K562 (cell line): ENCODE measurements at regions not wholly inside any gene's neighbourhood (a gene's known extent, or its start where the extent isn't known, plus 50 kb on each side); places are given as distances from the start of the nearest gene placed in this dataset.
A peak's percentile ranks its signal among the peaks of the same experiment; 100 is the strongest.

Source experiments
- ATAC-seq: fragments of 200-7000 bp; cut with Tn5 transposase; 3 replicates; pipeline ENCODE4 v1.9.1; 2020; ENCODE audit warnings: moderate library complexity
- BruUV-seq: library from RNA; stranded (reverse); fragments of 400-500 nt; replicated peaks from 2 replicates; lab custom pipeline; 2021; lab: Mats Ljungman, UMichigan
- CTCF ChIA-PET: fragments of 300-600 bp; formaldehyde crosslinking; extraction: SDS; loops from one replicate; lab custom pipeline; 2021; ENCODE audit warnings: low intra/inter-chr PET ratio; lab: Yijun Ruan, JAX
- POLR2A ChIA-PET: fragments of 300-600, 350-650 bp; sonication (Branson Sonifier 250); formaldehyde crosslinking; extraction: SDS; loops from one replicate; lab custom pipeline; 2021; ENCODE audit warnings: antibody characterized with exemption, inconsistent platforms; lab: Yijun Ruan, JAX
- DNase-seq, 4 experiments: peaks; one replicate each; pipeline versions ENCODE4 v3.0.0 to v3.0.0-alpha.2; 2011 to 2018; ENCODE audit warnings: low spot score in 3 of 4, mixed read lengths in 3 of 4; ENCODE audit errors: extremely low read depth in 1 of 4
- FAIRE-seq: peaks from 2 replicates; lab custom pipeline; 2011; peaks lifted over from hg19 to GRCh38; lab: Jason Lieb, UNC
- H2AFZ ChIP-seq: 2 replicates; pipeline ENCODE4 v1.6.0; 2011; ENCODE audit warnings: low read depth, low read length, control low read depth, inconsistent platforms
- H3K27ac ChIP-seq: fragments of 200-600 bp; 3 replicates; pipeline ENCODE4 v1.8.0; 2011; ENCODE audit warnings: low read depth, mild to moderate bottlenecking, control low read depth, inconsistent platforms, low read length, moderate library complexity, mixed read lengths; ENCODE audit errors: extremely low read depth
- H3K27me3 ChIP-seq, 2 experiments: fragments of 300-600 bp in 1 of 2; 2 replicates in 1 of 2; 3 replicates in 1 of 2; pipeline versions ENCODE4 v1.6.0 to v1.8.0; 2011; ENCODE audit warnings: inconsistent platforms in 2 of 2, low read length in 2 of 2, mild to moderate bottlenecking in 1 of 2, mixed read lengths in 1 of 2, moderate library complexity in 1 of 2; ENCODE audit not compliant: control insufficient read depth in 2 of 2, insufficient read depth in 2 of 2
- H3K36me3 ChIP-seq: fragments of 300-600 bp; 3 replicates; pipeline ENCODE4 v1.8.0; 2011; ENCODE audit warnings: mild to moderate bottlenecking, low read length, inconsistent platforms; ENCODE audit not compliant: control insufficient read depth, insufficient read depth
- H3K4me1 ChIP-seq, 2 experiments: fragments of 200-600 bp in 1 of 2; replicated peaks in 1 of 2; 2 replicates in 1 of 2; 3 replicates in 1 of 2; pipeline versions ENCODE4 v1.5.1 to v1.8.0; 2011; ENCODE audit warnings: inconsistent platforms in 2 of 2, low read length in 2 of 2, mild to moderate bottlenecking in 1 of 2, mixed read lengths in 1 of 2, moderate library complexity in 1 of 2; ENCODE audit not compliant: control insufficient read depth in 2 of 2, insufficient read depth in 2 of 2
- H3K4me2 ChIP-seq: 2 replicates; pipeline ENCODE4 v1.6.1; 2011; ENCODE audit warnings: low read length, control low read depth, inconsistent platforms, mixed read lengths; ENCODE audit not compliant: insufficient read depth
- H3K4me3 ChIP-seq: fragments of 200-600 bp; sonication (generic), shearing (Covaris generic); 2 replicates; pipeline ENCODE4 v1.5.1; 2016; ENCODE audit warnings: control low read depth, inconsistent platforms
- H3K79me2 ChIP-seq: fragments of 200-600 bp; 3 replicates; pipeline ENCODE4 v1.8.0; 2011; ENCODE audit warnings: low read length, inconsistent platforms; ENCODE audit not compliant: control insufficient read depth, insufficient read depth
- H3K9ac ChIP-seq, 2 experiments: 2 replicates each; pipeline versions ENCODE4 v1.6.0 to v1.6.1; 2011; ENCODE audit warnings: low read depth in 2 of 2, low read length in 2 of 2, control low read depth in 1 of 2, inconsistent platforms in 1 of 2, mild to moderate bottlenecking in 1 of 2, mixed read lengths in 1 of 2; ENCODE audit not compliant: insufficient read depth in 1 of 2
- H3K9me1 ChIP-seq: one replicate; pipeline ENCODE4 v1.6.0; 2011; ENCODE audit warnings: inconsistent platforms, mild to moderate bottlenecking, low read length, moderate library complexity; ENCODE audit not compliant: control insufficient read depth, insufficient read depth
- H3K9me3 ChIP-seq: replicated peaks from 2 replicates; pipeline ENCODE4 v1.5.1; 2011; ENCODE audit warnings: low read depth, low read length, inconsistent platforms; ENCODE audit not compliant: control insufficient read depth, insufficient read depth
- H4K20me1 ChIP-seq: replicated peaks from 2 replicates; pipeline ENCODE4 v1.6.1; 2011; ENCODE audit warnings: low read length, inconsistent platforms, mixed read lengths; ENCODE audit not compliant: control insufficient read depth, insufficient read depth
- CBX5 ChIP-seq: IDR thresholded peaks from 2 replicates; pipeline ENCODE4 v1.6.1; 2014; ENCODE audit warnings: low read depth, borderline replicate concordance
- CREM ChIP-seq: IDR thresholded peaks from 2 replicates; pipeline ENCODE4 v1.6.1; 2014; ENCODE audit warnings: antibody characterized with exemption, low read depth
- CXXC5 ChIP-seq: fragments of 250-450 bp; sonication (Bioruptor Pico); IDR thresholded peaks from 2 replicates; pipeline ENCODE4 v1.8.0; 2022; ENCODE audit warnings: inconsistent platforms, mild to moderate bottlenecking, moderate library complexity
- GABPB1 ChIP-seq: sonication (generic); formaldehyde crosslinking; IDR thresholded peaks from 2 replicates; pipeline ENCODE4 v1.8.0; 2022; ENCODE audit warnings: mild to moderate bottlenecking, missing genetic modification reagents
- GATAD2A ChIP-seq: fragments of 450-650 bp; IDR thresholded peaks from 2 replicates; pipeline ENCODE4 v1.6.1; 2017
- HCFC1 ChIP-seq: IDR thresholded peaks from 2 replicates; pipeline ENCODE4 v1.6.1; 2012; ENCODE audit warnings: low read depth, low read length, improper control_type of control experiment
- HDAC8 ChIP-seq: fragments of 450-650 bp; IDR thresholded peaks from 2 replicates; pipeline ENCODE4 v1.6.1; 2016; ENCODE audit warnings: mild to moderate bottlenecking, missing genetic modification characterization, moderate library complexity, missing compliant biosample characterization
- NBN ChIP-seq: fragments of 450-650 bp; IDR thresholded peaks from 2 replicates; pipeline ENCODE4 v1.6.1; 2016; ENCODE audit warnings: low read depth, mild to moderate bottlenecking
- NR2C2 ChIP-seq, 2 experiments: fragments of 200-800 bp in 1 of 2; sonication (Bioruptor generic) in 1 of 2; sonication (generic) in 1 of 2; formaldehyde crosslinking in 1 of 2; IDR thresholded peaks; 2 replicates each; pipeline versions ENCODE4 v1.6.1 to v1.8.0; 2016 to 2022; ENCODE audit warnings: mild to moderate bottlenecking in 1 of 2, missing compliant biosample characterization in 1 of 2, missing genetic modification characterization in 1 of 2, missing genetic modification reagents in 1 of 2
- POLR2AphosphoS2 ChIP-seq: IDR thresholded peaks from 2 replicates; pipeline ENCODE4 v1.6.1; 2012; ENCODE audit warnings: low read length, improper control_type of control experiment
- POLR3A ChIP-seq: IDR thresholded peaks from 2 replicates; pipeline ENCODE4 v1.6.1; 2011; ENCODE audit warnings: borderline replicate concordance, mild to moderate bottlenecking, moderate library complexity; ENCODE audit not compliant: insufficient read length, insufficient read depth; ENCODE audit errors: extremely low read depth
- RBFOX2 ChIP-seq: fragments of 200-400 bp; formaldehyde crosslinking; IDR thresholded peaks from 2 replicates; pipeline ENCODE4 v1.6.1; 2017; ENCODE audit warnings: low read depth, mild to moderate bottlenecking, low read length, moderate library complexity
- SRSF1 ChIP-seq: fragments of 200-400 bp; formaldehyde crosslinking; IDR thresholded peaks from 2 replicates; pipeline ENCODE4 v1.6.1; 2017; ENCODE audit warnings: mild to moderate bottlenecking, low read depth, low read length, moderate library complexity
- TFE3 ChIP-seq: fragments of 450-650 bp; formaldehyde crosslinking; IDR thresholded peaks from 2 replicates; pipeline ENCODE4 v1.4.0; 2020; ENCODE audit warnings: mild to moderate bottlenecking, mixed read lengths
- USF1 ChIP-seq: sonication (generic); formaldehyde crosslinking; IDR thresholded peaks from 2 replicates; pipeline ENCODE4 v1.9.0; 2022; ENCODE audit warnings: mild to moderate bottlenecking, missing genetic modification reagents
- WGBS: fragments of 100-300 bp; shearing (Covaris generic); methylation state at CpG from one replicate; pipeline ENCODE4 v1.1.6; 2016; ENCODE audit warnings: low coverage, mixed read lengths; ENCODE audit not compliant: insufficient coverage; ENCODE audit errors: missing lambda C conversion rate; 5-methylcytosine and 5-hydroxymethylcytosine counted together
- in situ Hi-C: fragments of 300-500 bp; cut with MboI; formaldehyde crosslinking; loops from 4 replicates; pipeline ENCODE4 v1.15.0; 2018; ENCODE audit warnings: inconsistent platforms, mixed read lengths
- intact Hi-C: fragments of 100-400 bp; cut with micrococcal nuclease; formaldehyde crosslinking; loops from 2 replicates; pipeline ENCODE4 v1.14.2; 2022
- TF ChIP-seq, protein P1 (sequence below): sonication (generic); formaldehyde crosslinking; IDR thresholded peaks from 2 replicates; pipeline ENCODE4 v1.5.0; 2020; ENCODE audit warnings: missing genetic modification reagents
- TF ChIP-seq, protein P2 (sequence below): fragments of 250-450 bp; sonication (Bioruptor Pico); IDR thresholded peaks from 2 replicates; pipeline ENCODE4 v1.4.0; 2020

DNA sequence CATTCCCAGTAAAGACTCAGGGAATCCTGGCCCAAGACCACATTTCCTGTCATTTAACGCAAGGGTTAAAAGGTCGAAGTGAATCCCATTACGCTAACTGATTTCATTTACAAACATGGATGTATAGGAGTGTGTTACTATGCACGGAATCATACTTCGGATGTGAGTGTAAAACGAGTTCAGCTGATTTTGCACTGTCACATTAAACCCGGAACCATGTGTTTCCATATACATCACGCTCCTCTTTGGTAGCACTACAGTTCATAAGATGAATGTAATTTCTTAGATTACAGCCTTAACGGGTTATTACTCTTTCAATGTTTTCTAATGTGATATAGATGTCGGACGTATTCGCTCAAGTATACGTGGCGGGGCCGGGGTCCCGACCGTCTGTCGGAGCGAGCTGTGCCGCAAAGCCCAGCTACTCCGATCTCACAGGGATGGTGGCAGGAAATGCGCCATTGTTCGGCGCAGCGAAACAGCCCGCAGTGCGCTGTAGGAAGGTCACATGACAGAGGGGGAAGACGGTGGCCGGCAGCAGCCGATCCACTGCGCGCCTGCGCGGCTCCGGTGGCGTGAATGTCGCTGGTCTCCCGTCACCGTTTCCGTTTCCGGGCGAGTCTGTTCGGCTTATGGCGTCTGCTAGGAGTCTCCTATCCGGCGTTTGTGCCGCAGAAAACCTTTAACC is 97.3 kb downstream of the NPAP1 start:
- peak; percentile 70 for ATAC-seq
- FAIRE-seq = no peak
- Histone ChIP-seq H3K9me3 (no peaks in the 10 kb centered on the region), H3K9me1 (no peaks in the 10 kb centered on the region), H3K4me1 (peaks cover 0 to 4% of the 10 kb centered on the region in 2 experiments; a peak in 1 of 5 replicates), H3K36me3 (no peaks in the 10 kb centered on the region), H3K79me2 (no peaks in the 10 kb centered on the region), H4K20me1 (no peaks in the 10 kb centered on the region), H2AFZ (no peak overlapping the region), H3K4me3 (0 out of 2 replicates have a peak overlapping the region, but pooled peaks have one; percentile 15), H3K4me2 (peak overlapping the region; percentile 27; the same call in 1 of the 2 replicates), H3K27ac (no peak overlapping the region), H3K27me3 (no peaks in the 10 kb centered on the region), H3K9ac (no peak overlapping the region)
- POLR2A ChIA-PET = no interaction called here
- 10% methylated on average over 47 of the region's 47 CpGs for WGBS
- peak; percentile 6 to 36 (median 12) for DNase-seq
- BruUV-seq = no TSS peak
- in situ Hi-C loops = no loop called here
- intact Hi-C loops = no loop called here
- CTCF ChIA-PET = no interaction called here
- TF ChIP-seq CREM = peak; percentile 76
- TF ChIP-seq POLR3A = no peak
- TF ChIP-seq SRSF1 = 0 out of 2 replicates have a peak, but pooled peaks have one; percentile 67
- peak; percentile 55; the same call in 1 of the 2 replicates for TF ChIP-seq GABPB1 (CRISPR knock-in tag)
- TF ChIP-seq, protein P1, sequence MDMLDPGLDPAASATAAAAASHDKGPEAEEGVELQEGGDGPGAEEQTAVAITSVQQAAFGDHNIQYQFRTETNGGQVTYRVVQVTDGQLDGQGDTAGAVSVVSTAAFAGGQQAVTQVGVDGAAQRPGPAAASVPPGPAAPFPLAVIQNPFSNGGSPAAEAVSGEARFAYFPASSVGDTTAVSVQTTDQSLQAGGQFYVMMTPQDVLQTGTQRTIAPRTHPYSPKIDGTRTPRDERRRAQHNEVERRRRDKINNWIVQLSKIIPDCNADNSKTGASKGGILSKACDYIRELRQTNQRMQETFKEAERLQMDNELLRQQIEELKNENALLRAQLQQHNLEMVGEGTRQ (CRISPR knock-in tag) = peak; percentile 91
- TF ChIP-seq TFE3 = peak; percentile 97
- TF ChIP-seq HCFC1 = peak; percentile 22; the same call in 1 of the 2 replicates
- TF ChIP-seq RBFOX2 = peak; percentile 61
- TF ChIP-seq HDAC8 (tag) = no peak
- TF ChIP-seq CXXC5 = peak; percentile 74
- peak; percentile 15; the same call in 1 of the 2 replicates for TF ChIP-seq USF1 (CRISPR knock-in tag)
- no peak for TF ChIP-seq POLR2AphosphoS2
- no peak for TF ChIP-seq CBX5
- TF ChIP-seq, protein P2, sequence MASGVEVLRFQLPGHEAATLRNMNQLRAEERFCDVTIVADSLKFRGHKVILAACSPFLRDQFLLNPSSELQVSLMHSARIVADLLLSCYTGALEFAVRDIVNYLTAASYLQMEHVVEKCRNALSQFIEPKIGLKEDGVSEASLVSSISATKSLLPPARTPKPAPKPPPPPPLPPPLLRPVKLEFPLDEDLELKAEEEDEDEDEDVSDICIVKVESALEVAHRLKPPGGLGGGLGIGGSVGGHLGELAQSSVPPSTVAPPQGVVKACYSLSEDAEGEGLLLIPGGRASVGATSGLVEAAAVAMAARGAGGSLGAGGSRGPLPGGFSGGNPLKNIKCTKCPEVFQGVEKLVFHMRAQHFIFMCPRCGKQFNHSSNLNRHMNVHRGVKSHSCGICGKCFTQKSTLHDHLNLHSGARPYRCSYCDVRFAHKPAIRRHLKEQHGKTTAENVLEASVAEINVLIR (CRISPR knock-in tag) = peak; percentile 70
- no peak for TF ChIP-seq NR2C2 (CRISPR knock-in tag; IDR thresholded peaks at IDR 0.05)
- peak; percentile 63; the same call in 1 of the 2 replicates for TF ChIP-seq NR2C2 (tag; IDR thresholded peaks at IDR 0.05)
- no peak for TF ChIP-seq NBN
- no peak for TF ChIP-seq GATAD2A
